DND-41 (cell line): ENCODE measurements at regions not wholly inside any gene's neighbourhood (a gene's known extent, or its start where the extent isn't known, plus 50 kb on each side); places are given as distances from the start of the nearest gene placed in this dataset.
"Not testable (repeated sequence)": the region's sequence is repeated elsewhere in the genome, so short reads cannot be mapped to it uniquely, and the experiment has no call there.

ENCODE experiments used
- CTCF ChIP-seq: IDR thresholded peaks from 2 replicates; pipeline ENCODE4 v1.5.1; 2012; ENCODE audit warnings: borderline replicate concordance, low read length, moderate library complexity, mild to moderate bottlenecking; ENCODE audit not compliant: poor library complexity, severe bottlenecking; ENCODE audit errors: extremely low read depth
- EZH2 ChIP-seq: IDR thresholded peaks from 3 replicates; pipeline ENCODE4 v1.6.1; 2012; ENCODE audit warnings: borderline replicate concordance, low read depth, mild to moderate bottlenecking, moderate library complexity, low read length, inconsistent platforms; ENCODE audit not compliant: severe bottlenecking

- not testable (repeated sequence) for TF ChIP-seq CTCF, EZH2
These were observed 661.0 kb downstream of the ETNK1 start for GRCh38 chr12:23285764-23286530.
